Frontal cortex (tissue), 3 donors: ENCODE measurements at regions not wholly inside any gene's neighbourhood (a gene's known extent, or its start where the extent isn't known, plus 50 kb on each side); places are given as distances from the start of the nearest gene placed in this dataset.

Experiments
- DNase-seq, 2 donors: peaks; one replicate each; pipeline ENCODE4 v3.0.0; 2012; ENCODE audit warnings: low spot score in 2 of 2
- FAIRE-seq: peaks from 2 replicates; lab custom pipeline; 2012; peaks lifted over from hg19 to GRCh38; lab: Jason Lieb, UNC
- donor health status: control.
- donor health status: control.
- donor health status: control.

GRCh38 chr17:77266891-77267341, 126.1 kb downstream of the SEC14L1 start:
- FAIRE-seq = no peak
- DNase-seq = no peak

DNA sequence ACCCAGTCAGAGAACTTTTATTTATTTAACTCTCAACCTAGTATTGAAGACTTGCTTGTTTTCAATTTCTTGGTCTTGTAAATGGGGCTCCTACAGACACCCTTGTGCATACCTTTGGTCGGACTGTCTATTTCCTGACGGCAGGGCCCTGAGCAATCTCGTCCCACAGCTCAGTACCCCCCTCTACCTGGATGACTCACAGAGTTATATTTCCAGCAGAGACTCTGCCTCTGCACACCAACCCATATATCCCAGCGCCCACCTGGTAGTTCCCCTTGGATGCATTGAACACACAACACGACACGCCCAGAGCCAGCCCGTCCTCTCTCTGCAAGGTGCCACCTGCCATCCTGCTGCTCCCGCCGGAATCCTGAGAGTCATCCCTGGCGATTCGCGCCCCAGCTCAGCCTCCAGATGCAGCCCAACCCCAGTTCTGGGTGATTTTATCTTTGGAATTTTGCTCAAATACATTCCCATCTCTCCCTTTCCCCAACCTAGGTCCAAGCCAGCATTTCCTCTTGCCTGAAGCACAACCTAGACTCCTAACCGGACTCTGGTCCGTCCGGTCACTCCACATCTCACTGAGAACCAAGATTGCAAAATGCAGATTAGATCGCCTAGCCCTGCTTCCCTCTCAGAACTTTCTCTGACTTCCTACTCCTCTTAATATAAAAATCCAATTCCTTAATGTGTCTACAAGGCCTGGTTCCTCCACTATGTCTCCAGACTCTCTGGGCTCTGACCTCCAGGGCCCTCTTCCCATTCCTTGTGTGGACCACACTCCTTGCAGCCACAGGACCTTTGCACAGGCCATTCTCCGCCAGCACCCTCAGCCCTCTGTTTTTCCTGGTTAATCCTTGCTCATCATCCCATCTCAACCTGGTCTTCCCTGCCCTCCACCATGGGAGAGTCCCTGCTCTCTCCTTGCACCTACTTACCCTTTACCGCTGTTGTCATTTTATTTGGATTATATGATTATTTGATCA, 129.2 kb downstream of the SEC14L1 start:
- FAIRE-seq (no peak), DNase-seq (no peak)

- DNase-seq (no peak), FAIRE-seq (no peak)
These were observed 130.6 kb downstream of the SEC14L1 start for GRCh38 chr17:77271411-77271810.

GRCh38 chr17:77273397-77274085, 132.8 kb downstream of the SEC14L1 start:
- no peak for FAIRE-seq
- DNase-seq = no peak

- DNase-seq = no peak
- FAIRE-seq = no peak
These were observed 133.5 kb downstream of the SEC14L1 start for GRCh38 chr17:77274096-77274845.

DNA sequence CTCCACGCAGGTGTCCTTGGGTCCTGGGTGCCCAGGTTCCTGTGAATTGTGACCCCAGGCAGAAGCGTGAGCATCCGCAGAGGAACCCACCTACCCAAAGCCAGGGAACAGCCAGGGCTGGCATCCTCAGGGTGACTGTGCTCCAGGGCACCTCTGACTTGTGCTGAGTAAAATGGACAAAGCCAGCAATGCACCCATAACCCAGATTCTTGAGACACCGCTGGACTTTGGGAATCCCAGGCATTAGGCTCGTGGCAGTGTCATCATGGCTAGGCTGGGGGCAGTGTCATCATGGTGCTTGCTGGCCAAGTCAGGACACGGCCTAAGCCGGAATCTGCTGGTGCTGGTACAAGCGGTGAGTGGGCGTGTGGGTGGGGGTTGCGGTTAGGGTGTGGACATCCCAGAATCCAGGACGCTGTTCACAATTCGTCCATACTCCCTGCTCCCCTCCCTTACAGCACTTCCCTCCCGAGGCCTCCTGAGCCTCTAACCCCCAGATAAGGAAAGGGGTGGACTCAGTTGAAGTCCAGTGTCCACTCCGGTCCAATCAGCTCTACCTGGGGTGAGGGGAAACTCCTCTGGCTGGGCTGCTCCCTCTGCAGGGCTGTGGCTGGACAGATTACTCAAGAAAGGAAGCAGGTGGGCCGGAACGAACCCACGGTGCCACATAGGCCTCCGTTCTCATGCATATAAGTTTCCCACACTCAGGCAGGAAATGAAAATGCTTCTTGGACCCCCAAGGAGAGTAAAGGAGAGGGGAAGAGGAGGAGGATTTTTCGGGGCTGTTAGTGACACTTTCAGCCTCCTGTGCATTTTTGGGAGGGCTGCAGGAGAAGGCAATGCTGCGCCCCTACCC, 138.9 kb downstream of the SEC14L1 start:
- no peak for DNase-seq
- no peak for FAIRE-seq

DNA sequence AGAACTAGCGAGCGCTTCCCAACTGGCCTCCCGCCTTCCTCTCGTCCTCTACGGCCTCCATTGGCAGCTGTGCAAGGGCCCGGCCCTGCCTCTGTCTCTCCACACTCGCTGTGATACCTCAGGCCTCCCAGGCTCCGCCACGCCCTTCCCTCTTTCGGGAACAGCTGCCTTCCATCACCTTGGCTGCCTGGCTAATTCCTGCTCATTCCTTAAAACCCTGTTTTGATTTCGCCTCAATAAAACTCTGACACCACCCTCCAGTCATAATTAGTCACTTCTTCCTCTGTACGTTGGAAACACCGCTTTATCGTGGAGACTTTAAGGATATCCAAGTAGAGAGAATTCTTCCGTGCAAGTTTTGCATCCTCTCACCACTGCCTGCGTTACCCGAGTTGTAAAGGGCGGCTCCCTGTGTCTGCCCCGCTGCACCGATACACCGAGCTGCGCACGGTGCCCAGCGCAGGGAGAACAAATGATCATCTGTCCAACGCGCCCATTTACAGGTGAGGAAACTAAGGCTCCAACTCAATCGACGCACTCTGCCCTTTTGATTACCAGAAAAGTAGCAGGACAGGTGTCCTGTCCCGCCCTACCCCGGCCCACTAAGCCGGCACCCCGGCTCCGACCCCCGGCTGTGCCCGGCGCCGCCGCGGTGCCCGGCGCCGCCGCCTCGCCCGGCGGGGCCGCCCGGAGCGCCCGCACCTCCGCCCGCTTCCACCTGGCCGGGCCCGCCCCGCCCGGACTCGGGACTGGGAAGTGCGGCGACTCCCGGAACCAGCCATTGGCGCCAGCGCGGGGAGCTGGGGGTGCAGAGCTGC, 139.7 kb downstream of the SEC14L1 start:
- no peak for DNase-seq

DNA sequence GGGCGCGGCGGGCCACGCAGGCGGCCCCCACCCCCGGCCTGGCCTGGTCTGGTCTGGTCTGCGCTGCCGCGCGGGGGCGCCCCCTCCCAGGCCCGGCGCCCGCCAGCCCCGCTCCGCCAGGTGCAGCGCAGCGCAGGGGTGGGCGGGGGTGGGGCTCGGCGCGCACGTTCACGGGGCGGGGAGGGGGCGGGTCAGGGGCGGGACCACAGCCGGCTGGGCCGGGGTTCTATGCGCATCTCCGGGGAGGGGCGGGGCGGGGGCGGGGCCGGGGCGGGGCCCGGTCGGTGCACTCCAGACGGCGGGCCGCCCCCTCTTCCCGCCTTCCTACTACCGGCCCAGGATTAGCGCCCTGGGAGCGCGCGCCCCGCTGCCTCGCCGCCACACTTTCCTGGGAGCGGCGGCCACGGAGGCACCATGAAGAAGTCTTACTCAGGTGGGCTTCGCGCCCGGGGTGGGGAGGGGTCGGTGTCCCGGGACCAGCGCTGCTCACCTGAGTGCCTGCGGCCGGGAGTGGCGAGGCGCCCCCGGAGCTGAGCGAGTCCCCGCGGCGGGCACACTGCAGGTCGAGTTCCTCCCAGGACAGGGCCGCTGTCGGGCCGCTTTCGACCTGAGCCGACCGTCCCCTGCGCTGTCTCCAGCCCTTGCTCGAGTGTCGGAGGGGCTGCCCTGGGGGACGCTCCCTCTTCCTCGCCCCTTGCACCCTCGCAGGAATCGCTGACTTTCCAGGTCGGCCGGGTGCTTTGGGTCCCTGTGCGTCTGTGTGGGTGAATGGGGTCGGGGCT, 140.5 kb downstream of the SEC14L1 start:
- FAIRE-seq = no peak
- peak; percentile 92 for DNase-seq

More for the DNA sequence above, 139.7 kb downstream of the SEC14L1 start:
- FAIRE-seq = no peak

GRCh38 chr17:77281904-77282367, 141.2 kb downstream of the SEC14L1 start:
- no peak for DNase-seq
- FAIRE-seq = no peak

GRCh38 chr17:77282524-77283515, 142.1 kb downstream of the SEC14L1 start:
- FAIRE-seq (no peak), DNase-seq (no peak)

DNA sequence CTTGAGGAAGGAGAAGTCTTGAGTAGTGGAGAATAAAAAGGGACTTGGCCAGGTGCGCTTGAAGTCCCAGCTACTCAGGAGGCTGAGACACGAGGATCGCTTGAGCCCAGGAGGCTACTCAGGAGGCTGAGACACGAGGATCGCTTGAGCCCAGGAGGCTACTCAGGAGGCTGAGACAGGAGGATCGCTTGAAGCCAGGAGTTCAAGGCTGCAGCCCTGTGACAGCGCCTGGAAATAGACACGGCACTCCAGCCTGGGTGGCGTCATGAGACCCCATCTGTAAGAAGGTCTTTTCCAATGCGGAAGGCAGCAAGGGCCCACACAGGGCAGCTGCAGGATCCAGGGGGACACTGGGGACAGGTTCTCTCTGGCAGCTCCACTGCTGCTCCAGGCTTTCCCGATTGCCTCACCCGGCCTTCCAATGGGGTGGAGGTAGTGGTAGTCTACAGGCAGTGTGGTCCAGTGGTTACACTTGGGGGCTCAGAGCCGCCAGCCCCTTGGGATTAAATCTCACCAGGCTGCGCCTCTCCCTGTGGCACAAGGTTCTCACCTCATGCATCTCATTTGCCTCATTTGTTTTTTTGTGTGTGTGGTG, 143.4 kb downstream of the SEC14L1 start:
- FAIRE-seq (no peak), DNase-seq (no peak)

DNA sequence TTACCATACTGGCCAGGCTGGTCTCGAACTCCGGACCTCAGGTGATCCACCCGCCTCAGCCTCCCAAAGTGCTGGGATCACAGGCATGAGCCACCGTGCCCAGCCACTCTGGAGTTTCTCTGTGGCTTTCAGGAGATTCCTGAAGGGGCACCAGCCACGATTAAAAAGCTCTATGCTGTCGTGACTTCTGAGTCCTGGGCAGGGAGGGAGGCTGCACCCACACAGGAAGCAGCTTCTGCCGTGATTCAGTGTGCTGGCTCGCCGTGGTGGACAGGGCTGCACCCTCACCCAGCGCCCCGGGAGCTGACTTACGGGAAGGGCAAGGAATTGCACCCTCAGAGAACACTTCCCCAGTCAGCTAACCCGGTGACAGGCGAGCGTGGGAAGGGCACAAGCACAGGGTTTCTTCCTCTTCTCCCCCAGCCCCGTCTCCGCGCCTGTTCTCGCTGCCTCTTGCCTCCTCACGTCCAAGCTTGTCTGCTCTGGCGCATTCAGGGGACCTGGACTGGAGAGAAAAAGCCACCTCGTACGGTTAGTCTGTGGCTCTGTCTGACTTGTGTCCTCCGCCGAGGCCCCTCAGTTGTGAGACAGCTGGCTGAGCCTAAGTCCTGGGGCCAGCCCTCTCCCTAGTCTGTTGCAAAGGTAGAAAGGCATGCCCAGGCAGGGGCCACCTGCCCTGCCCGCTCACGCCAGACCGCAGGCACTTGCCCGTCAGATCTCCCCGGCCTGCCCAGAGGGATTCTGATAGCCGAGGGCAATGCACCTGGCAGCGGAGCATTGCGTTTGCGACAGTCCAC, 145.0 kb downstream of the SEC14L1 start:
- DNase-seq (no peak), FAIRE-seq (no peak)

GRCh38 chr17:77286391-77286640, 145.5 kb downstream of the SEC14L1 start:
- FAIRE-seq (no peak), DNase-seq (no peak)

GRCh38 chr17:77286641-77287431, 146.1 kb downstream of the SEC14L1 start:
- no peak for FAIRE-seq
- peak in 1 of 2 donors; percentile 41 for DNase-seq
